ENCODE measurements at regions not wholly inside any gene's neighbourhood (a gene's known extent, or its start where the extent isn't known, plus 50 kb on each side); places are given as distances from the start of the nearest gene placed in this dataset.

GRCh38 chr12:126464153-126464552 lies 1398.9 kb downstream of the AACS start:
- FAIRE-seq (no peak), DNase-seq (ENCODE audit: insufficient read length, low spot score) (no peak)
- no peak for TF ChIP-seq POLR2A (IDR thresholded peaks at IDR 0.05; ENCODE audit: low read depth, low read length)

- TF ChIP-seq POLR2A (IDR thresholded peaks at IDR 0.05; ENCODE audit: low read depth, low read length), result no peak
- no peak for FAIRE-seq
- DNase-seq (ENCODE audit: insufficient read length, low spot score), result no peak
These were observed 1404.0 kb downstream of the AACS start for GRCh38 chr12:126469211-126469610.

- DNase-seq (ENCODE audit: insufficient read length, low spot score) (no peak), FAIRE-seq (no peak)
- TF ChIP-seq POLR2A (IDR thresholded peaks at IDR 0.05; ENCODE audit: low read depth, low read length), result no peak
These were observed 1409.5 kb downstream of the AACS start for GRCh38 chr12:126474703-126475102.

- FAIRE-seq (no peak), DNase-seq (ENCODE audit: insufficient read length, low spot score) (no peak)
- no peak for TF ChIP-seq POLR2A (IDR thresholded peaks at IDR 0.05; ENCODE audit: low read depth, low read length)
These were observed 1415.2 kb downstream of the AACS start for GRCh38 chr12:126480451-126480850.

GRCh38 chr12:126481688-126482087 lies 1416.5 kb downstream of the AACS start:
- no peak for FAIRE-seq
- DNase-seq (ENCODE audit: insufficient read length, low spot score), result no peak
- TF ChIP-seq POLR2A (IDR thresholded peaks at IDR 0.05; ENCODE audit: low read depth, low read length), result no peak

GRCh38 chr12:126482238-126482889 lies 1417.1 kb downstream of the AACS start:
- TF ChIP-seq POLR2A (IDR thresholded peaks at IDR 0.05; ENCODE audit: low read depth, low read length), result no peak
- DNase-seq (ENCODE audit: insufficient read length, low spot score) (no peak), FAIRE-seq (no peak)

- FAIRE-seq, result peak; percentile 75
- DNase-seq (ENCODE audit: insufficient read length, low spot score), result peak; percentile 22
- TF ChIP-seq POLR2A (IDR thresholded peaks at IDR 0.05; ENCODE audit: low read depth, low read length), result no peak
These were observed 1418.2 kb downstream of the AACS start for GRCh38 chr12:126483145-126484068.

GRCh38 chr12:126487431-126487980 lies 1422.3 kb downstream of the AACS start:
- DNase-seq (ENCODE audit: insufficient read length, low spot score) (no peak), FAIRE-seq (no peak)
- TF ChIP-seq POLR2A (IDR thresholded peaks at IDR 0.05; ENCODE audit: low read depth, low read length), result no peak

- DNase-seq (ENCODE audit: insufficient read length, low spot score), result no peak
- FAIRE-seq, result no peak
- no peak for TF ChIP-seq POLR2A (IDR thresholded peaks at IDR 0.05; ENCODE audit: low read depth, low read length)
These were observed 1423.6 kb downstream of the AACS start for GRCh38 chr12:126488806-126489205.

- DNase-seq (ENCODE audit: insufficient read length, low spot score), result no peak
- no peak for FAIRE-seq
These were observed 1426.9 kb downstream of the AACS start for GRCh38 chr12:126492181-126492580.

GRCh38 chr12:126493366-126494108 lies 1428.3 kb downstream of the AACS start:
- FAIRE-seq, result peak; percentile 91
- TF ChIP-seq POLR2A (IDR thresholded peaks at IDR 0.05; ENCODE audit: low read depth, low read length), result no peak
- peak; percentile 13 for DNase-seq (ENCODE audit: insufficient read length, low spot score)

More at GRCh38 chr12:126492181-126492580, 1426.9 kb downstream of the AACS start:
- TF ChIP-seq POLR2A (IDR thresholded peaks at IDR 0.05; ENCODE audit: low read depth, low read length), result no peak

- no peak for TF ChIP-seq POLR2A (IDR thresholded peaks at IDR 0.05; ENCODE audit: low read depth, low read length)
- no peak for FAIRE-seq
These were observed 1431.0 kb downstream of the AACS start for GRCh38 chr12:126496201-126496600.

GRCh38 chr12:126506426-126507182 lies 1441.4 kb downstream of the AACS start:
- TF ChIP-seq POLR2A (IDR thresholded peaks at IDR 0.05; ENCODE audit: low read depth, low read length), result no peak
- DNase-seq (ENCODE audit: insufficient read length, low spot score) (no peak), FAIRE-seq (no peak)

More at GRCh38 chr12:126496201-126496600, 1431.0 kb downstream of the AACS start:
- no peak for DNase-seq (ENCODE audit: insufficient read length, low spot score)

Data from H54 (cell line).